Activated CD4-positive, alpha-beta T cell treated with anti-CD3 and anti-CD28 coated beads for 48 hours (primary cell): ENCODE measurements at regions not wholly inside any gene's neighbourhood (a gene's known extent, or its start where the extent isn't known, plus 50 kb on each side); places are given as distances from the start of the nearest gene placed in this dataset.

Experiments
- DNase-seq: peaks from one replicate; pipeline ENCODE4 v3.0.0-alpha.2; 2020

- DNase-seq: no peak
Measured at GRCh38 chr10:110442746-110443145, 55.0 kb upstream of the DUSP5 start.

- no peak for DNase-seq
Measured at GRCh38 chr10:110443239-110444003, 54.3 kb upstream of the DUSP5 start.

- no peak for DNase-seq
Measured at GRCh38 chr10:110444004-110444337, 53.7 kb upstream of the DUSP5 start.

- no peak for DNase-seq
Measured at GRCh38 chr10:110445871-110446270, 51.8 kb upstream of the DUSP5 start.

GRCh38 chr10:110446277-110446676, 51.4 kb upstream of the DUSP5 start:
- no peak for DNase-seq

- no peak for DNase-seq
Measured at GRCh38 chr10:110446954-110447608, 50.6 kb upstream of the DUSP5 start.

GRCh38 chr10:110447886-110448285, 49.8 kb upstream of the DUSP5 start:
- no peak for DNase-seq
